ENCODE measurements at regions not wholly inside any gene's neighbourhood (a gene's known extent, or its start where the extent isn't known, plus 50 kb on each side); places are given as distances from the start of the nearest gene placed in this dataset.
A peak's percentile ranks its signal among the peaks of the same experiment; 100 is the strongest.
"Not testable (repeated sequence)": the region's sequence is repeated elsewhere in the genome, so short reads cannot be mapped to it uniquely, and the experiment has no call there.

- no CpG with 5 or more reads among the region's 2 CpGs for WGBS
- not testable (repeated sequence) for H3K36me3 ChIP-seq (ENCODE audit: control insufficient read depth in 4 of 4, insufficient read depth in 3 of 4, low read depth in 1 of 4, low read length in 3 of 4); DNase-seq (ENCODE audit: low spot score); H3K9me3 ChIP-seq (ENCODE audit: control insufficient read depth in 4 of 4, low read length in 3 of 4); H3K9ac ChIP-seq (ENCODE audit: low read depth in 1 of 2, low read length in 2 of 2); H3K4me1 ChIP-seq (ENCODE audit: control insufficient read depth in 4 of 4, insufficient read depth in 4 of 4, low read length in 3 of 4); H3K4me3 ChIP-seq (ENCODE audit: low read depth in 1 of 3, low read length in 3 of 3); H3K27me3 ChIP-seq (ENCODE audit: control insufficient read depth in 4 of 4, insufficient read depth in 4 of 4, low read length in 3 of 4); H3K27ac ChIP-seq (ENCODE audit: low read depth in 1 of 2, low read length in 2 of 2)
These were observed 409.5 kb downstream of the OR4F29 start for GRCh38 chr1:41965-42466.

GRCh38 chr1:41197-41596 lies 410.3 kb downstream of the OR4F29 start:
- H3K27me3 ChIP-seq (ENCODE audit: control insufficient read depth in 4 of 4, insufficient read depth in 4 of 4, low read length in 3 of 4); H3K4me1 ChIP-seq (ENCODE audit: control insufficient read depth in 4 of 4, insufficient read depth in 4 of 4, low read length in 3 of 4); DNase-seq (ENCODE audit: low spot score); H3K9me3 ChIP-seq (ENCODE audit: control insufficient read depth in 4 of 4, low read length in 3 of 4); H3K36me3 ChIP-seq (ENCODE audit: control insufficient read depth in 4 of 4, insufficient read depth in 3 of 4, low read depth in 1 of 4, low read length in 3 of 4); H3K27ac ChIP-seq (ENCODE audit: low read depth in 1 of 2, low read length in 2 of 2); H3K9ac ChIP-seq (ENCODE audit: low read depth in 1 of 2, low read length in 2 of 2); H3K4me3 ChIP-seq (ENCODE audit: low read depth in 1 of 3, low read length in 3 of 3): not testable (repeated sequence)

- H3K36me3 ChIP-seq (ENCODE audit: control insufficient read depth in 4 of 4, insufficient read depth in 3 of 4, low read depth in 1 of 4, low read length in 3 of 4); H3K9ac ChIP-seq (ENCODE audit: low read depth in 1 of 2, low read length in 2 of 2); H3K4me3 ChIP-seq (ENCODE audit: low read depth in 1 of 3, low read length in 3 of 3); H3K4me1 ChIP-seq (ENCODE audit: control insufficient read depth in 4 of 4, insufficient read depth in 4 of 4, low read length in 3 of 4); H3K27ac ChIP-seq (ENCODE audit: low read depth in 1 of 2, low read length in 2 of 2); DNase-seq (ENCODE audit: low spot score); H3K9me3 ChIP-seq (ENCODE audit: control insufficient read depth in 4 of 4, low read length in 3 of 4); H3K27me3 ChIP-seq (ENCODE audit: control insufficient read depth in 4 of 4, insufficient read depth in 4 of 4, low read length in 3 of 4): not testable (repeated sequence)
- WGBS, result 0% methylated on average over 10 of the region's 52 CpGs
These were observed 422.3 kb downstream of the OR4F29 start for GRCh38 chr1:29183-29582.

GRCh38 chr1:17298-17697 lies 434.2 kb downstream of the OR4F29 start:
- H3K36me3 ChIP-seq (ENCODE audit: control insufficient read depth in 4 of 4, insufficient read depth in 3 of 4, low read depth in 1 of 4, low read length in 3 of 4); H3K9me3 ChIP-seq (ENCODE audit: control insufficient read depth in 4 of 4, low read length in 3 of 4); H3K4me3 ChIP-seq (ENCODE audit: low read depth in 1 of 3, low read length in 3 of 3); DNase-seq (ENCODE audit: low spot score); H3K4me1 ChIP-seq (ENCODE audit: control insufficient read depth in 4 of 4, insufficient read depth in 4 of 4, low read length in 3 of 4); H3K27ac ChIP-seq (ENCODE audit: low read depth in 1 of 2, low read length in 2 of 2); H3K9ac ChIP-seq (ENCODE audit: low read depth in 1 of 2, low read length in 2 of 2); H3K27me3 ChIP-seq (ENCODE audit: control insufficient read depth in 4 of 4, insufficient read depth in 4 of 4, low read length in 3 of 4): not testable (repeated sequence)
- WGBS, result 98% methylated on average over 8 of the region's 12 CpGs

GRCh38 chr1:16025-16424 lies 435.5 kb downstream of the OR4F29 start:
- not testable (repeated sequence) for H3K27ac ChIP-seq (ENCODE audit: low read depth in 1 of 2, low read length in 2 of 2); H3K9ac ChIP-seq (ENCODE audit: low read depth in 1 of 2, low read length in 2 of 2); H3K9me3 ChIP-seq (ENCODE audit: control insufficient read depth in 4 of 4, low read length in 3 of 4); H3K4me1 ChIP-seq (ENCODE audit: control insufficient read depth in 4 of 4, insufficient read depth in 4 of 4, low read length in 3 of 4); DNase-seq (ENCODE audit: low spot score); H3K36me3 ChIP-seq (ENCODE audit: control insufficient read depth in 4 of 4, insufficient read depth in 3 of 4, low read depth in 1 of 4, low read length in 3 of 4); H3K27me3 ChIP-seq (ENCODE audit: control insufficient read depth in 4 of 4, insufficient read depth in 4 of 4, low read length in 3 of 4); H3K4me3 ChIP-seq (ENCODE audit: low read depth in 1 of 3, low read length in 3 of 3)
- WGBS, result 92% methylated on average over 6 of the region's 6 CpGs

GRCh38 chr1:9941-10717 lies 441.3 kb downstream of the OR4F29 start:
- H3K27ac ChIP-seq (ENCODE audit: low read depth in 1 of 2, low read length in 2 of 2); H3K27me3 ChIP-seq (ENCODE audit: control insufficient read depth in 4 of 4, insufficient read depth in 4 of 4, low read length in 3 of 4); H3K9ac ChIP-seq (ENCODE audit: low read depth in 1 of 2, low read length in 2 of 2); H3K36me3 ChIP-seq (ENCODE audit: control insufficient read depth in 4 of 4, insufficient read depth in 3 of 4, low read depth in 1 of 4, low read length in 3 of 4); H3K4me1 ChIP-seq (ENCODE audit: control insufficient read depth in 4 of 4, insufficient read depth in 4 of 4, low read length in 3 of 4); H3K9me3 ChIP-seq (ENCODE audit: control insufficient read depth in 4 of 4, low read length in 3 of 4); DNase-seq (ENCODE audit: low spot score); H3K4me3 ChIP-seq (ENCODE audit: low read depth in 1 of 3, low read length in 3 of 3): not testable (repeated sequence)
- TF ChIP-seq ZBTB33 (IDR thresholded peaks at IDR 0.05) (peak; percentile 51), NR2F2 (IDR thresholded peaks at IDR 0.05) (peak; percentile 37)
- 60% methylated on average over 23 of the region's 37 CpGs for WGBS

Measured in liver (tissue), 7 donors.